CD14-positive monocyte (primary cell): ENCODE measurements at regions not wholly inside any gene's neighbourhood (a gene's known extent, or its start where the extent isn't known, plus 50 kb on each side); places are given as distances from the start of the nearest gene placed in this dataset.

Source experiments
- DNase-seq, 3 donors: peaks; one replicate each; pipeline ENCODE4 v3.0.0-alpha.2; 2011 to 2022
- H2AFZ ChIP-seq: 2 replicates; pipeline ENCODE4 v1.6.0; 2012; ENCODE audit warnings: mild to moderate bottlenecking, low read depth, low read length, inconsistent platforms; ENCODE audit not compliant: insufficient read depth, poor library complexity, severe bottlenecking
- H3K27ac ChIP-seq, 2 donors: 1 replicate in 1 of 2; 2 replicates in 1 of 2; pipeline ENCODE4 v1.5.1; 2012 to 2013; ENCODE audit warnings: low read length in 2 of 2, control low read depth in 1 of 2, inconsistent platforms in 1 of 2, low read depth in 1 of 2, mild to moderate bottlenecking in 1 of 2
- H3K27me3 ChIP-seq, 2 donors: one replicate each; pipeline versions ENCODE4 v1.6.0 to v1.6.1; 2011 to 2013; ENCODE audit warnings: low read length in 2 of 2; ENCODE audit not compliant: control insufficient read depth in 2 of 2, insufficient read depth in 2 of 2
- H3K36me3 ChIP-seq, 2 donors: replicated peaks in 1 of 2; 1 replicate in 1 of 2; 2 replicates in 1 of 2; pipeline versions ENCODE4 v1.5.1 to v1.6.1; 2012 to 2013; ENCODE audit warnings: low read length in 2 of 2, control low read depth in 1 of 2, inconsistent platforms in 1 of 2, mild to moderate bottlenecking in 1 of 2; ENCODE audit not compliant: insufficient read depth in 2 of 2, control insufficient read depth in 1 of 2
- H3K4me1 ChIP-seq, 2 donors: 1 replicate in 1 of 2; 2 replicates in 1 of 2; pipeline versions ENCODE4 v1.5.1 to v1.6.1; 2012 to 2013; ENCODE audit warnings: low read length in 2 of 2, control low read depth in 1 of 2, inconsistent platforms in 1 of 2, mild to moderate bottlenecking in 1 of 2, moderate library complexity in 1 of 2; ENCODE audit not compliant: insufficient read depth in 2 of 2, control insufficient read depth in 1 of 2
- H3K4me2 ChIP-seq: replicated peaks from 2 replicates; pipeline ENCODE3; 2012; ENCODE audit warnings: low read length, moderate library complexity, mild to moderate bottlenecking; ENCODE audit not compliant: poor library complexity, severe bottlenecking; ENCODE audit errors: extremely low read depth
- H3K4me3 ChIP-seq, 3 experiments: fragments of 200-600 bp in 1 of 3; sonication (generic) in 1 of 3; replicated peaks in 1 of 3; 1 replicate in 2 of 3; 2 replicates in 1 of 3; pipeline ENCODE4 v1.5.1; 2011 to 2013; ENCODE audit warnings: low read length in 3 of 3, mild to moderate bottlenecking in 3 of 3, control low read depth in 2 of 3, low read depth in 2 of 3, inconsistent platforms in 1 of 3, moderate library complexity in 1 of 3
- H3K79me2 ChIP-seq: 2 replicates; pipeline ENCODE4 v1.6.0; 2012; ENCODE audit warnings: mild to moderate bottlenecking, control low read depth, inconsistent platforms, low read length, moderate library complexity; ENCODE audit not compliant: insufficient read depth
- H3K9ac ChIP-seq: 2 replicates; pipeline ENCODE4 v1.6.0; 2017; ENCODE audit warnings: low read length, mild to moderate bottlenecking; ENCODE audit not compliant: insufficient read depth, poor library complexity, severe bottlenecking
- H3K9me3 ChIP-seq, 2 donors: replicated peaks in 1 of 2; 1 replicate in 1 of 2; 2 replicates in 1 of 2; pipeline versions ENCODE4 v1.5.1 to v1.6.1; 2012 to 2013; ENCODE audit warnings: low read length in 2 of 2, control low read depth in 1 of 2; ENCODE audit not compliant: control insufficient read depth in 1 of 2, insufficient read depth in 1 of 2
- H4K20me1 ChIP-seq: 2 replicates; pipeline ENCODE4 v1.6.0; 2012; ENCODE audit warnings: mild to moderate bottlenecking, low read length, control low read depth, moderate library complexity; ENCODE audit not compliant: insufficient read depth
- H3K27ac Mint-ChIP-seq, 7 donors: one replicate each; pipeline ENCODE4 v1.8.0; 2020; ENCODE audit warnings: mild to moderate bottlenecking in 7 of 7, mixed read lengths in 7 of 7, moderate library complexity in 6 of 7, inconsistent platforms in 2 of 7
- H3K27me3 Mint-ChIP-seq, 3 donors: one replicate each; pipeline ENCODE4 v1.8.0; 2021 to 2022; ENCODE audit warnings: low read depth in 3 of 3, mild to moderate bottlenecking in 3 of 3, mixed read lengths in 3 of 3, moderate library complexity in 3 of 3, inconsistent platforms in 1 of 3
- H3K36me3 Mint-ChIP-seq, 2 donors: one replicate each; pipeline ENCODE4 v1.8.0; 2020; ENCODE audit warnings: mixed read lengths in 2 of 2, inconsistent platforms in 1 of 2, mild to moderate bottlenecking in 1 of 2
- H3K4me1 Mint-ChIP-seq: one replicate; pipeline ENCODE4 v1.8.0; 2020; ENCODE audit warnings: mild to moderate bottlenecking, mixed read lengths
- H3K4me3 Mint-ChIP-seq, 2 donors: one replicate each; pipeline ENCODE4 v1.8.0; 2020; ENCODE audit warnings: mild to moderate bottlenecking in 2 of 2, mixed read lengths in 2 of 2, moderate library complexity in 1 of 2
- H3K9me3 Mint-ChIP-seq, 7 donors: one replicate each; pipeline ENCODE4 v1.8.0; 2020 to 2022; ENCODE audit warnings: mixed read lengths in 7 of 7, mild to moderate bottlenecking in 6 of 7, moderate library complexity in 6 of 7, inconsistent platforms in 2 of 7
- CTCF ChIP-seq: fragments of 200-600 bp; IDR thresholded peaks from one replicate; pipeline ENCODE4 v1.8.0; 2022; ENCODE audit warnings: antibody characterized with exemption, mild to moderate bottlenecking
- WGBS: methylation state at CpG from one replicate; pipeline ENCODE4 v1.1.5; 2013; ENCODE audit warnings: missing lambda C conversion rate; ENCODE audit not compliant: insufficient coverage; 5-methylcytosine and 5-hydroxymethylcytosine counted together
- intact Hi-C, 2 donors: fragments of 100-400 bp; cut with micrococcal nuclease; formaldehyde crosslinking; loops; one replicate each; pipeline versions ENCODE4 v1.15.0 to v1.15.1; 2023

GRCh38 chr3:86748015-86748414 lies 242.9 kb downstream of the VGLL3 start:
- no peak overlapping the region for H3K27ac ChIP-seq
- H3K9me3 ChIP-seq, result peaks cover 0 to 3% of the 10 kb centered on the region in 2 donors
- H2AFZ ChIP-seq, result no peak overlapping the region
- intact Hi-C loops, result no loop called here
- Mint-ChIP-seq H3K4me3 (no peak overlapping the region), H3K36me3 (no peaks in the 10 kb centered on the region), H3K27me3 (peaks cover 0 to 2% (median 0%) of the 10 kb centered on the region in 3 donors), H3K27ac (no peak overlapping the region), H3K9me3 (peaks cover 0 to 10% (median 3%) of the 10 kb centered on the region in 7 donors), H3K4me1 (no peaks in the 10 kb centered on the region)
- H3K36me3 ChIP-seq, result no peaks in the 10 kb centered on the region
- no peak for DNase-seq
- H4K20me1 ChIP-seq, result no peaks in the 10 kb centered on the region
- no peaks in the 10 kb centered on the region for H3K27me3 ChIP-seq
- H3K79me2 ChIP-seq, result no peaks in the 10 kb centered on the region
- no peak overlapping the region for H3K4me2 ChIP-seq
- H3K4me1 ChIP-seq, result no peaks in the 10 kb centered on the region
- WGBS, result 67% methylated on average over 6 of the region's 6 CpGs
- no peak overlapping the region for H3K4me3 ChIP-seq
- no peak overlapping the region for H3K9ac ChIP-seq
- TF ChIP-seq CTCF, result no peak

- intact Hi-C loops, result no loop called here
- Mint-ChIP-seq H3K4me3 (no peak overlapping the region), H3K9me3 (peaks cover 0 to 9% (median 2%) of the 10 kb centered on the region in 7 donors), H3K27ac (no peak overlapping the region), H3K36me3 (no peaks in the 10 kb centered on the region), H3K27me3 (peaks cover 0 to 2% (median 0%) of the 10 kb centered on the region in 3 donors), H3K4me1 (no peaks in the 10 kb centered on the region)
- no peaks in the 10 kb centered on the region for H3K27me3 ChIP-seq
- no peak overlapping the region for H3K4me3 ChIP-seq
- no CpG with 5 or more reads among the region's 1 CpG for WGBS
- H3K9ac ChIP-seq, result no peak overlapping the region
- no peaks in the 10 kb centered on the region for H3K4me1 ChIP-seq
- TF ChIP-seq CTCF, result no peak
- no peaks in the 10 kb centered on the region for H4K20me1 ChIP-seq
- H3K4me2 ChIP-seq, result no peak overlapping the region
- DNase-seq, result no peak
- no peaks in the 10 kb centered on the region for H3K36me3 ChIP-seq
- no peak overlapping the region for H3K27ac ChIP-seq
- peaks cover 0 to 3% of the 10 kb centered on the region in 2 donors for H3K9me3 ChIP-seq
- no peaks in the 10 kb centered on the region for H3K79me2 ChIP-seq
- no peak overlapping the region for H2AFZ ChIP-seq
These were observed 246.9 kb downstream of the VGLL3 start for GRCh38 chr3:86744051-86744450.
